ENCODE measurements at regions not wholly inside any gene's neighbourhood (a gene's known extent, or its start where the extent isn't known, plus 50 kb on each side); places are given as distances from the start of the nearest gene placed in this dataset.

- TF ChIP-seq, protein P1, sequence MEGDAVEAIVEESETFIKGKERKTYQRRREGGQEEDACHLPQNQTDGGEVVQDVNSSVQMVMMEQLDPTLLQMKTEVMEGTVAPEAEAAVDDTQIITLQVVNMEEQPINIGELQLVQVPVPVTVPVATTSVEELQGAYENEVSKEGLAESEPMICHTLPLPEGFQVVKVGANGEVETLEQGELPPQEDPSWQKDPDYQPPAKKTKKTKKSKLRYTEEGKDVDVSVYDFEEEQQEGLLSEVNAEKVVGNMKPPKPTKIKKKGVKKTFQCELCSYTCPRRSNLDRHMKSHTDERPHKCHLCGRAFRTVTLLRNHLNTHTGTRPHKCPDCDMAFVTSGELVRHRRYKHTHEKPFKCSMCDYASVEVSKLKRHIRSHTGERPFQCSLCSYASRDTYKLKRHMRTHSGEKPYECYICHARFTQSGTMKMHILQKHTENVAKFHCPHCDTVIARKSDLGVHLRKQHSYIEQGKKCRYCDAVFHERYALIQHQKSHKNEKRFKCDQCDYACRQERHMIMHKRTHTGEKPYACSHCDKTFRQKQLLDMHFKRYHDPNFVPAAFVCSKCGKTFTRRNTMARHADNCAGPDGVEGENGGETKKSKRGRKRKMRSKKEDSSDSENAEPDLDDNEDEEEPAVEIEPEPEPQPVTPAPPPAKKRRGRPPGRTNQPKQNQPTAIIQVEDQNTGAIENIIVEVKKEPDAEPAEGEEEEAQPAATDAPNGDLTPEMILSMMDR (conservative IDR thresholded peaks at IDR 0.05) = no peak
- no peak for TF ChIP-seq EZH2 (IDR thresholded peaks at IDR 0.05; ENCODE audit: low read depth)
These were observed 861.1 kb upstream of the KLHL1 start for GRCh38 chr13:70969321-70969720.

All from PC-9 (cell line).